HCT116 (cell line): ENCODE measurements at regions not wholly inside any gene's neighbourhood (a gene's known extent, or its start where the extent isn't known, plus 50 kb on each side); places are given as distances from the start of the nearest gene placed in this dataset.

Experiments used
- CEBPB ChIP-seq: IDR thresholded peaks from 2 replicates; pipeline ENCODE4 v1.6.1; 2012; ENCODE audit warnings: low read depth
- CTCF ChIP-seq, 3 experiments: fragments of 200-600 bp in 1 of 3; sonication (generic) in 1 of 3; IDR thresholded peaks in 2 of 3; conservative IDR thresholded peaks in 1 of 3; 2 replicates each; pipeline ENCODE4 v1.5.1; 2012 to 2017; ENCODE audit warnings: low read depth in 2 of 3, low read length in 2 of 3, antibody characterized with exemption in 1 of 3, borderline replicate concordance in 1 of 3, control low read depth in 1 of 3, mild to moderate bottlenecking in 1 of 3, mixed read lengths in 1 of 3, mixed run types in 1 of 3, moderate library complexity in 1 of 3; ENCODE audit not compliant: insufficient read depth in 1 of 3
- ELF1 ChIP-seq: IDR thresholded peaks from 2 replicates; pipeline ENCODE4 v1.6.1; 2012; ENCODE audit warnings: low read depth, borderline replicate concordance
- EZH2 ChIP-seq: fragments of 200-600 bp; sonication (generic); IDR thresholded peaks from 2 replicates; pipeline ENCODE4 v1.6.1; 2017; ENCODE audit warnings: antibody characterized with exemption, mixed run types
- EZH2phosphoT487 ChIP-seq: fragments of 200-600 bp; IDR thresholded peaks from 2 replicates; pipeline ENCODE4 v1.6.1; 2018; ENCODE audit warnings: antibody characterized with exemption, borderline replicate concordance
- POLR2A ChIP-seq: IDR thresholded peaks from 2 replicates; pipeline ENCODE4 v1.7.0; 2011; ENCODE audit warnings: borderline replicate concordance; ENCODE audit not compliant: insufficient read depth, insufficient read length; ENCODE audit errors: extremely low read depth
- POLR2AphosphoS5 ChIP-seq: IDR thresholded peaks from 2 replicates; pipeline ENCODE4 v1.6.1; 2011; ENCODE audit warnings: mild to moderate bottlenecking, low read depth, low read length, moderate library complexity
- RAD21 ChIP-seq: IDR thresholded peaks from 2 replicates; pipeline ENCODE4 v1.6.1; 2012; ENCODE audit warnings: low read depth, mild to moderate bottlenecking
- REST ChIP-seq: IDR thresholded peaks from 2 replicates; pipeline ENCODE4 v1.6.1; 2012; ENCODE audit warnings: low read depth
- YY1 ChIP-seq: IDR thresholded peaks from 2 replicates; pipeline ENCODE4 v1.6.1; 2011; ENCODE audit warnings: low read length, low read depth, moderate library complexity, mild to moderate bottlenecking; ENCODE audit not compliant: insufficient replicate concordance; ENCODE audit errors: extremely low read depth
- ZFX ChIP-seq: fragments of 450-650 bp; IDR thresholded peaks from 2 replicates; pipeline ENCODE4 v1.6.1; 2017
- TF ChIP-seq, protein P1 (sequence below): IDR thresholded peaks from 2 replicates; pipeline ENCODE4 v1.6.1; 2012

GRCh38 chr11:80241766-80242165, 800.9 kb upstream of the TENM4 start:
- TF ChIP-seq, protein P1, sequence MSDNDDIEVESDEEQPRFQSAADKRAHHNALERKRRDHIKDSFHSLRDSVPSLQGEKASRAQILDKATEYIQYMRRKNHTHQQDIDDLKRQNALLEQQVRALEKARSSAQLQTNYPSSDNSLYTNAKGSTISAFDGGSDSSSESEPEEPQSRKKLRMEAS, result no peak
- TF ChIP-seq POLR2A (no peak), CTCF (IDR thresholded peaks at IDR 0.05 in 2 of 3, conservative IDR thresholded peaks at IDR 0.05 in 1 of 3; ENCODE audit: borderline replicate concordance in 1 of 3, insufficient read depth in 1 of 3, low read depth in 2 of 3, low read length in 2 of 3) (no peak), YY1 (no peak), REST (no peak), CEBPB (no peak), POLR2AphosphoS5 (no peak), EZH2phosphoT487 (no peak), RAD21 (no peak), ZFX (no peak), ELF1 (no peak), EZH2 (no peak)
